ENCODE measurements at regions not wholly inside any gene's neighbourhood (a gene's known extent, or its start where the extent isn't known, plus 50 kb on each side); places are given as distances from the start of the nearest gene placed in this dataset.

DNA sequence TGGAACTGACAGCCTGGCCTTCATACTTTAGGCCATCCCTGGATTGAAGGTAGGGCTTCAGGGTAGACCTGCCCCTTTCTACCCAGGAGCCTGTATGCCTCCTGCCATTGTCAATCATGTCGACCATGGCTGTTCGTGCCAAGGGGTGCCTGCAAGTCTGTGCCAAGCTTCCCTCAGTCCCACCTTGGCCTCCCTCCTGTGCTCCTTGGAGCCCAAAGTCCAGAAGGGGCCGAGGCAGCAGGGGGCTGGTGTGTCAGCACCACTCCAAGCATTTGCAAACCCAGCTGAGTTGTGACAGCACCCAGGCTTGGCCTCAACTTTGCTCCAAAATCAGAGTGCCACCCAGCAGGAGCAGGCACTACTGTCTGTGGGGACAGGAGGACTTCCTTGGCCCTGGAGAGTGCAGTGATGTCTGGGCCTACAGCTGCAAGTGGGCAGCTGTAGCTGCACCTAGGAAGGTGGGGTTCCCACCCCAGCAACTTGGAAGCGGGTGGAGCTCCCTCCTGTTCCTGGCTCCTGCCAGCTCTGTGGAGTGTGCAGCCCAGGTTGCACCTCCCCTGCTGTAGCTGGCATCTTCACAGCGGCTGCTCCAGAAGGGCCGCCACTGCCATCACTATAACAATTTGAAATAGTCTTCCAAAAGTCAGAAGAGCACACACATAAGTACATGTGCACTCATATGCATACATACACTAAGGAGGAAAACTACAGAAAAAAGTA, 1719.3 kb downstream of the HACE1 start:
- TF ChIP-seq, protein P1, sequence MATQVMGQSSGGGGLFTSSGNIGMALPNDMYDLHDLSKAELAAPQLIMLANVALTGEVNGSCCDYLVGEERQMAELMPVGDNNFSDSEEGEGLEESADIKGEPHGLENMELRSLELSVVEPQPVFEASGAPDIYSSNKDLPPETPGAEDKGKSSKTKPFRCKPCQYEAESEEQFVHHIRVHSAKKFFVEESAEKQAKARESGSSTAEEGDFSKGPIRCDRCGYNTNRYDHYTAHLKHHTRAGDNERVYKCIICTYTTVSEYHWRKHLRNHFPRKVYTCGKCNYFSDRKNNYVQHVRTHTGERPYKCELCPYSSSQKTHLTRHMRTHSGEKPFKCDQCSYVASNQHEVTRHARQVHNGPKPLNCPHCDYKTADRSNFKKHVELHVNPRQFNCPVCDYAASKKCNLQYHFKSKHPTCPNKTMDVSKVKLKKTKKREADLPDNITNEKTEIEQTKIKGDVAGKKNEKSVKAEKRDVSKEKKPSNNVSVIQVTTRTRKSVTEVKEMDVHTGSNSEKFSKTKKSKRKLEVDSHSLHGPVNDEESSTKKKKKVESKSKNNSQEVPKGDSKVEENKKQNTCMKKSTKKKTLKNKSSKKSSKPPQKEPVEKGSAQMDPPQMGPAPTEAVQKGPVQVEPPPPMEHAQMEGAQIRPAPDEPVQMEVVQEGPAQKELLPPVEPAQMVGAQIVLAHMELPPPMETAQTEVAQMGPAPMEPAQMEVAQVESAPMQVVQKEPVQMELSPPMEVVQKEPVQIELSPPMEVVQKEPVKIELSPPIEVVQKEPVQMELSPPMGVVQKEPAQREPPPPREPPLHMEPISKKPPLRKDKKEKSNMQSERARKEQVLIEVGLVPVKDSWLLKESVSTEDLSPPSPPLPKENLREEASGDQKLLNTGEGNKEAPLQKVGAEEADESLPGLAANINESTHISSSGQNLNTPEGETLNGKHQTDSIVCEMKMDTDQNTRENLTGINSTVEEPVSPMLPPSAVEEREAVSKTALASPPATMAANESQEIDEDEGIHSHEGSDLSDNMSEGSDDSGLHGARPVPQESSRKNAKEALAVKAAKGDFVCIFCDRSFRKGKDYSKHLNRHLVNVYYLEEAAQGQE (IDR thresholded peaks at IDR 0.05; ENCODE audit: low read depth, low read length): no peak
- TF ChIP-seq RCOR1 (conservative IDR thresholded peaks at IDR 0.05; ENCODE audit: low read depth, low read length) (no peak), BMI1 (IDR thresholded peaks at IDR 0.05; ENCODE audit: borderline replicate concordance) (no peak), JUNB (IDR thresholded peaks at IDR 0.05) (no peak), POLR2AphosphoS5 (IDR thresholded peaks at IDR 0.05; ENCODE audit: low read length) (no peak), FOXK2 (IDR thresholded peaks at IDR 0.05) (no peak), EZH2 (IDR thresholded peaks at IDR 0.05; ENCODE audit: borderline replicate concordance, control insufficient read depth, low read depth, low read length) (no peak), NR2F1 (conservative IDR thresholded peaks at IDR 0.05) (no peak), EP300 (IDR thresholded peaks at IDR 0.05; ENCODE audit: borderline replicate concordance in 1 of 2, control insufficient read depth in 1 of 2, low read depth in 2 of 2, low read length in 2 of 2) (no peak), SMC3 (IDR thresholded peaks at IDR 0.05; ENCODE audit: borderline replicate concordance, low read length) (no peak)
- TF ChIP-seq, protein P2, sequence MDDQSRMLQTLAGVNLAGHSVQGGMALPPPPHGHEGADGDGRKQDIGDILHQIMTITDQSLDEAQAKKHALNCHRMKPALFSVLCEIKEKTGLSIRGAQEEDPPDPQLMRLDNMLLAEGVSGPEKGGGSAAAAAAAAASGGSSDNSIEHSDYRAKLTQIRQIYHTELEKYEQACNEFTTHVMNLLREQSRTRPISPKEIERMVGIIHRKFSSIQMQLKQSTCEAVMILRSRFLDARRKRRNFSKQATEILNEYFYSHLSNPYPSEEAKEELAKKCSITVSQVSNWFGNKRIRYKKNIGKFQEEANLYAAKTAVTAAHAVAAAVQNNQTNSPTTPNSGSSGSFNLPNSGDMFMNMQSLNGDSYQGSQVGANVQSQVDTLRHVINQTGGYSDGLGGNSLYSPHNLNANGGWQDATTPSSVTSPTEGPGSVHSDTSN (IDR thresholded peaks at IDR 0.05; ENCODE audit: insufficient replicate concordance, low read depth, low read length): no peak
